DOHH2 (cell line): ENCODE measurements at regions not wholly inside any gene's neighbourhood (a gene's known extent, or its start where the extent isn't known, plus 50 kb on each side); places are given as distances from the start of the nearest gene placed in this dataset.

Experiments used
- H3F3A ChIP-seq: fragments of 200-600 bp; sonication (generic), shearing (Covaris generic); 2 replicates; pipeline ENCODE4 v1.6.0; 2016; ENCODE audit warnings: antibody characterized with exemption, mild to moderate bottlenecking; ENCODE audit not compliant: control insufficient read depth, insufficient read depth
- H3K27ac ChIP-seq: fragments of 200-600 bp; sonication (generic); 2 replicates; pipeline ENCODE4 v1.5.1; 2014; ENCODE audit warnings: low read depth, mild to moderate bottlenecking, low read length, moderate library complexity
- H3K27me3 ChIP-seq: fragments of 200-600 bp; sonication (generic); 2 replicates; pipeline ENCODE4 v1.6.1; 2014; ENCODE audit warnings: mild to moderate bottlenecking, low read length, mixed read lengths; ENCODE audit not compliant: control insufficient read depth
- H3K36me3 ChIP-seq: fragments of 200-600 bp; sonication (generic); 2 replicates; pipeline ENCODE4 v1.6.1; 2014; ENCODE audit warnings: mild to moderate bottlenecking, low read length, moderate library complexity, mixed read lengths; ENCODE audit not compliant: control insufficient read depth
- H3K4me1 ChIP-seq: fragments of 200-600 bp; sonication (generic); 2 replicates; pipeline ENCODE4 v1.6.1; 2014; ENCODE audit warnings: mild to moderate bottlenecking, low read length, mixed read lengths; ENCODE audit not compliant: control insufficient read depth
- H3K4me2 ChIP-seq: fragments of 200-600 bp; sonication (generic); 2 replicates; pipeline ENCODE4 v1.6.0; 2014; ENCODE audit warnings: mild to moderate bottlenecking, low read length, moderate library complexity
- H3K4me3 ChIP-seq: fragments of 200-600 bp; sonication (generic); 2 replicates; pipeline ENCODE4 v1.5.1; 2014; ENCODE audit warnings: mild to moderate bottlenecking, low read length, mixed read lengths
- H3K79me2 ChIP-seq: fragments of 200-600 bp; sonication (generic); 2 replicates; pipeline ENCODE4 v1.6.1; 2014; ENCODE audit warnings: mild to moderate bottlenecking, low read length, mixed read lengths; ENCODE audit not compliant: control insufficient read depth
- H3K9me2 ChIP-seq: fragments of 200-600 bp; sonication (generic); replicated peaks from 2 replicates; pipeline ENCODE4 v1.6.1; 2014; ENCODE audit warnings: mild to moderate bottlenecking, low read length, mixed read lengths; ENCODE audit not compliant: control insufficient read depth
- H3K9me3 ChIP-seq: fragments of 200-600 bp; sonication (generic); 2 replicates; pipeline ENCODE4 v1.6.1; 2014; ENCODE audit warnings: antibody characterized with exemption, low read length, mixed read lengths; ENCODE audit not compliant: control insufficient read depth, insufficient read depth
- H4K20me1 ChIP-seq: fragments of 200-600 bp; sonication (generic); 2 replicates; pipeline ENCODE4 v1.6.0; 2014; ENCODE audit warnings: low read depth, mild to moderate bottlenecking, antibody characterized with exemption, low read length, moderate library complexity; ENCODE audit not compliant: control insufficient read depth, insufficient read depth
- CTCF ChIP-seq: fragments of 200-600 bp; sonication (generic); IDR thresholded peaks from one replicate; pipeline ENCODE4 v1.5.1; 2014; ENCODE audit warnings: antibody characterized with exemption, mild to moderate bottlenecking, low read depth, low read length; ENCODE audit not compliant: poor library complexity, severe bottlenecking
- EZH2phosphoT487 ChIP-seq: fragments of 200-600 bp; sonication (generic); IDR thresholded peaks from 2 replicates; pipeline ENCODE4 v1.6.1; 2017; ENCODE audit warnings: borderline replicate concordance, mild to moderate bottlenecking, antibody characterized with exemption, low read length, moderate library complexity, mixed read lengths

GRCh38 chr16:88306411-88306810 lies 76.3 kb upstream of the ZNF469 start:
- TF ChIP-seq CTCF (no peak), EZH2phosphoT487 (no peak)
- Histone ChIP-seq H4K20me1 (no peaks in the 10 kb centered on the region), H3K9me3 (peaks cover 7% of the 10 kb centered on the region; the same call in 1 of the 2 replicates), H3K9me2 (no peaks in the 10 kb centered on the region), H3K4me2 (no peak overlapping the region), H3F3A (no peaks in the 10 kb centered on the region), H3K4me3 (no peak overlapping the region), H3K79me2 (no peaks in the 10 kb centered on the region), H3K27ac (no peak overlapping the region), H3K4me1 (no peaks in the 10 kb centered on the region), H3K36me3 (no peaks in the 10 kb centered on the region), H3K27me3 (no peaks in the 10 kb centered on the region)

- H4K20me1 ChIP-seq: no peaks in the 10 kb centered on the region
- TF ChIP-seq CTCF (no peak), EZH2phosphoT487 (no peak)
- no peaks in the 10 kb centered on the region for H3K36me3 ChIP-seq
- no peaks in the 10 kb centered on the region for H3K9me2 ChIP-seq
- H3F3A ChIP-seq: no peaks in the 10 kb centered on the region
- no peak overlapping the region for H3K4me2 ChIP-seq
- H3K4me3 ChIP-seq: no peak overlapping the region
- no peaks in the 10 kb centered on the region for H3K4me1 ChIP-seq
- H3K27ac ChIP-seq: no peak overlapping the region
- no peaks in the 10 kb centered on the region for H3K27me3 ChIP-seq
- H3K9me3 ChIP-seq: peaks cover 7% of the 10 kb centered on the region; the same call in 1 of the 2 replicates
- no peaks in the 10 kb centered on the region for H3K79me2 ChIP-seq
These were observed 75.8 kb upstream of the ZNF469 start for GRCh38 chr16:88306860-88307545.

- no peak overlapping the region for H3K27ac ChIP-seq
- H3K9me2 ChIP-seq: no peaks in the 10 kb centered on the region
- H3K36me3 ChIP-seq: no peaks in the 10 kb centered on the region
- no peak for TF ChIP-seq EZH2phosphoT487
- no peak for TF ChIP-seq CTCF
- H3K4me1 ChIP-seq: no peaks in the 10 kb centered on the region
- H3K9me3 ChIP-seq: peaks cover 7% of the 10 kb centered on the region; the same call in 1 of the 2 replicates
- H4K20me1 ChIP-seq: no peaks in the 10 kb centered on the region
- no peaks in the 10 kb centered on the region for H3K27me3 ChIP-seq
- H3K4me3 ChIP-seq: no peak overlapping the region
- no peaks in the 10 kb centered on the region for H3K79me2 ChIP-seq
- H3K4me2 ChIP-seq: no peak overlapping the region
- H3F3A ChIP-seq: no peaks in the 10 kb centered on the region
These were observed 74.2 kb upstream of the ZNF469 start for GRCh38 chr16:88308441-88309173.
